HPDE6-E6E7 (cell line): ENCODE measurements at regions not wholly inside any gene's neighbourhood (a gene's known extent, or its start where the extent isn't known, plus 50 kb on each side); places are given as distances from the start of the nearest gene placed in this dataset.

Experiments
- DNase-seq: peaks from one replicate; pipeline ENCODE4 v3.0.0; 2011; ENCODE audit warnings: missing footprints; ENCODE audit errors: extremely low spot score

- DNase-seq: no peak
These were observed 1062.5 kb downstream of the ADGRL3 start for GRCh38 chr4:62262676-62263075.

DNA sequence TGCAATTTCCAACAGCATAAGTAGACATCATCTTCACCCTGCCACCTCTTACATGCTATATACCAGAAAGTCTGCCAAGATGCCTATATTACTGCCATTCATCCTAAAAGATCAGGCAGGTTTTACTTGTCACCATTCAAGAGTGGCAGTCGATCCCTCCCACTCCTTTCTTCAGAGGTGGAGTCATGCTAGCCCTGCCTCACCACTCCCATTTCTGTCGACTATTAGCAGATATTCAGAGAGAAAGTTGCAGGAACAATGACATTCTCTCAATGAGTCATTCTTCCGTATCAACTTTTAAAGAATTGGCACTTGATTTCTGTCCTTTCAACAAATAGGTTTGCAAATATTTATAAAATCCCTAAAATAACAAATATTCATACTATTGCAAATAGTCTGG lies 1060.1 kb downstream of the ADGRL3 start:
- DNase-seq: peak; percentile 31

DNA sequence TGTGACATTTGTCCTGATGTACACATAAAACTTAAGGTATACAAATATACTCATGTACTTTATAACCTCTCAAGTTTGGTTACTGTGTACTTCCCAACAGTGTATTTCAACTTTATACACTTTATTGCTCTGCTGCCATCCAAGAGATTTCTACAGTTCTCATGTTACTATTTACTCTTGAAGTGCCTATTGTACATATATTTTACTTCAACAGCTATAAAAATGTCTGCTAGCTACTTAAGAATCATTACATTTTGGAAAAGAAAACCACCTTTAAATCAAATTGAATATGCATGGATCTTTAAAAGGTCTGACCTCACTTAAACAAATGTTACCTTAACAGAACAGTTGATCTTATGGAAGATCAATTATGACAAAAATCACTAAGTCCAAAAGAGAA lies 1056.4 kb downstream of the ADGRL3 start:
- DNase-seq: no peak

- DNase-seq: no peak
These were observed 1052.6 kb downstream of the ADGRL3 start for GRCh38 chr4:62252728-62253127.

DNA sequence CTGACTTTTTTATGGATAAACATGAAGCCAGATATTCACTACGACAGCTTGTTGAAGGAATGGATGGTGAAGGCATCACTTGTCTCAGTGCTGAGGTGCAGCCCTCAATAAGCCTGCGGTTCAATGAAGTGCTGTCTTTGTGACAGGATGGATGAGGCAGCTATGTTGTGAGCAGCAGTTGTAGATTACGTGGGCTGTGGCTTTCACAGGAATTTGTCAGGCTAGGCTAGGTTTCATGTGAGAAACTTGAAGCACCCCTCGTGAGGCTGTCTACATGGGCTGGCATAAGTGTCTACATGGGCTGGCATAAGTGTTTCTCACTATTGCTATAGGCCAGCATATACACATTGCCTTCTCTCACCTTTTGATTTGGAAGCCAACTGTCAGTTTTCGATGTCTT lies 1050.0 kb downstream of the ADGRL3 start:
- DNase-seq: no peak

GRCh38 chr4:62243895-62244294 lies 1043.8 kb downstream of the ADGRL3 start:
- no peak for DNase-seq

- DNase-seq: no peak
These were observed 1035.8 kb downstream of the ADGRL3 start for GRCh38 chr4:62235911-62236310.

- DNase-seq: no peak
These were observed 1032.7 kb downstream of the ADGRL3 start for GRCh38 chr4:62232814-62233213.

- DNase-seq: no peak
These were observed 1031.9 kb downstream of the ADGRL3 start for GRCh38 chr4:62231994-62232393.

DNA sequence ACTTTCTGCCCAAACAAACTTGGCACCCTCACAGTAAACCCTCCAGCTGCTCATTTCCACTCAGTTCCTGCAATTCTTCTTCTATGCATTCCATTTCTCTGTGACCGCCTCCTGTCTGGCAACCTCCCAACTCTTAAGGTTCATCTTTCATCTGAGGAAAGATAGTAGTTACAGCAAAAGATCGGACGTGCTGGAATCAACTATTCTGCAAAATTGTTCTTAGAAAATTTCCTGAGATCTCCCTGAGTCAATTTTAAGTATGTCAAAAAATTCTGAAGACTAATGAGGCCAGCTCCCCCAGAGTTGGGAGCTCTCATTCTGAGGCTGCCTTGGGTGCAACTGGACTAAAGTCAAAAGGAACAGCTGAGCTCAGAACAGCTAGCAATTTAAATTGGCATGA lies 1026.0 kb downstream of the ADGRL3 start:
- DNase-seq: no peak

GRCh38 chr4:62222121-62222520 lies 1022.0 kb downstream of the ADGRL3 start:
- no peak for DNase-seq

DNA sequence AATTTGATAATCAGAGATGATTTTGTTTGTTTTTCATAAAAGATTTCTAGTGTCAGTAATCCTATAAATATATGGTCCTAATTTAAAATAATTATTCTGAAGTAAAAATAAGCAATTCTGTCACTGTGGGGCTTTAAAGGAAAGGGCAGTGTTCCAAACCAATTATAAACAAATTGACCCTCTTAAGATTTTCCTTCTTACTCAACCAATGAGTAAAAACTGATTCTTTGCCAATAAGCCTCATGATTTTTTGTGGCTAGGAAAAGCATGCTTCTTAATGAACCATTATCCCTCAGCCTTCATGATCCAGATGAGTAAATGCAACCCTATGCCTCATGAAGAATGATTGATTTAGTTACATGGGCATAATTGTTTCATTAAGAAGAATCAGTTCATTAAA lies 1010.4 kb downstream of the ADGRL3 start:
- DNase-seq: no peak

GRCh38 chr4:62209757-62210485 lies 1009.8 kb downstream of the ADGRL3 start:
- no peak for DNase-seq

DNA sequence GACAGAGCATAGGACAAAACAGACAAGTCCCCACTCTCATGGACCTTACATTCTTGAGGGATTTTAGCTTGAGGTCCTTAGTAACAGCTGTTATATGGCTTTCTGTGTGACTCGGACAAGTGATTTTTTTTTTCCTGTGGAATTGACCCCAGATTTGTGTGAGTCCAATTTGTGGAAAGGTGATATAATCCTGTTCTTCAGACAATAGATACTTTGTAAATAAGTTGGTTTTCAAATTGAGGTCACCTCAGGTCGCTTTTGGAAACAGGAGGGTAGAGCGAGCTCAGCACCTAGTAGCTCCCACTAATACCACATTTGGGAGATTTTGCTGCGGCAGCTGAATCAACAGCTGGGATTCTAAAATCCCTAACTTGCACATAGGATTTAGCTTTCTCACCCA lies 1008.8 kb downstream of the ADGRL3 start:
- DNase-seq: no peak

- no peak for DNase-seq
These were observed 1004.0 kb downstream of the ADGRL3 start for GRCh38 chr4:62204136-62204535.

GRCh38 chr4:62199291-62199810 lies 999.2 kb downstream of the ADGRL3 start:
- DNase-seq: no peak

DNA sequence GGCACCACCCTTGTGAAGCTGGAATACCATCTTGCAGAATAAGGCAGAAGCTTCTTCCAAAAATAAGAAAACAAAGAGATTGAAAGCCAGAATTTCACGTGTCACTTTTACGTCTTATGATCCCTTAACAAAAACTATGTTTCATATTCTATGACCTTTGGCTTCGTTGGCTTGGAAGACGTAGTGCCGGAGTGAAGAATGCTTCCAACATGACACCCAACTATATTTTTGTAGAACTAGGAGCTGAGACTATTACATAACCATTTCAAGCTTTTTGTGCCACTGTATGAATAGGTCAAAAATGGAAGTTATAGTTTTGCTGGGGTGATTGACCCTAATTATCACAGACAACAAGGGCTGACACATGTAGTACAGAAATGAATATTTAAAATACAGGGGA lies 996.2 kb downstream of the ADGRL3 start:
- no peak for DNase-seq

GRCh38 chr4:62194342-62194741 lies 994.2 kb downstream of the ADGRL3 start:
- no peak for DNase-seq

DNA sequence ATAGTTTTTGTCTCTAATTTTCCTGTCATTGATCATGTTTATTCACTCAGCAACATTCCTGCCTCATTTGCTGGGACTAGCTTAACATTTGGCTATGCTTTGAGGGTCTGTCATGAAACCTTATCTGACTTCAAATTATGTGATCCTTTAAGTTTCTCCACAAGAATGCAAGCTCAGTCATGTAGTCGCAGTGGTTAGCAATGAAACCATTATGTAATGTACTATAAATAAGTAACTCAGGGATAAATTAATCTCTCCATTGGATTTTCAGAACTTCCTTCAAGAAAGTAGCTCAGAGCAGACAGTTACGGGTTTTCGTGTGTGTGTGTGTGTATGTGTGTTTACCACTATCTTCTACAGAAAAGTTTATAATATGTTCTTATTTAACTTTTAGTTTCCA lies 993.6 kb downstream of the ADGRL3 start:
- DNase-seq: no peak

GRCh38 chr4:62191451-62192240 lies 991.5 kb downstream of the ADGRL3 start:
- no peak for DNase-seq

GRCh38 chr4:62170235-62170634 lies 970.1 kb downstream of the ADGRL3 start:
- DNase-seq: no peak

GRCh38 chr4:62168681-62169080 lies 968.6 kb downstream of the ADGRL3 start:
- no peak for DNase-seq

DNA sequence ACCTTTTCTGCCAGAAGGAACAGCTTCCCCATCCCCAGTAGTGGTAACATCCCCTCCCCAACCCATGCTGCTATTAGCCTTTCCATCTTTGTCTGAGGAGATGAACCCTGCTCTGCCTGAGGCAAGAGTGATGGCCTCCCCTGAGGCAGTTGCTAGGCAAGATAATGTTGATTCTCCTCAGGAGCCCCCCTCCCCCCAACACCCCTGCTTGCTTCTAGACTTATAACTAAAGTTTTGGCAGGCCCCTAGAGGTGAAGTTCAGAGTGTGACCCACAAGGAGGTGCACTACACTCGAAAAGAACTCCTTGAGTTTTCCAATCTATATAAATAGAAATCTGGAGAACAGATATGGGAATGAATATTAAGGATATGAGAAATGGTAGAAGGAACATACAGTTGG lies 962.5 kb downstream of the ADGRL3 start:
- DNase-seq: no peak
